Ovary (tissue), 3 donors: ENCODE measurements at regions not wholly inside any gene's neighbourhood (a gene's known extent, or its start where the extent isn't known, plus 50 kb on each side); places are given as distances from the start of the nearest gene placed in this dataset.

Source experiments
- EP300 ChIP-seq: sonication (generic); formaldehyde crosslinking; IDR thresholded peaks from one replicate; pipeline ENCODE4 v1.6.1; 2017; ENCODE audit warnings: antibody characterized with exemption
- POLR2A ChIP-seq: fragments of 450-650 bp; IDR thresholded peaks from one replicate; pipeline ENCODE4 v1.6.1; 2017; ENCODE audit warnings: antibody characterized with exemption, mild to moderate bottlenecking, moderate library complexity
- TF ChIP-seq, protein P1 (sequence below), 3 donors: fragments of 450-650 bp in 2 of 3; fragments of 200-600 bp in 1 of 3; IDR thresholded peaks; one replicate each; pipeline versions ENCODE4 v1.5.1 to v1.8.0; 2016 to 2022; ENCODE audit warnings: antibody characterized with exemption in 3 of 3, mild to moderate bottlenecking in 1 of 3
- donor health status: DM: no; HTN: no; CAD: no.

DNA sequence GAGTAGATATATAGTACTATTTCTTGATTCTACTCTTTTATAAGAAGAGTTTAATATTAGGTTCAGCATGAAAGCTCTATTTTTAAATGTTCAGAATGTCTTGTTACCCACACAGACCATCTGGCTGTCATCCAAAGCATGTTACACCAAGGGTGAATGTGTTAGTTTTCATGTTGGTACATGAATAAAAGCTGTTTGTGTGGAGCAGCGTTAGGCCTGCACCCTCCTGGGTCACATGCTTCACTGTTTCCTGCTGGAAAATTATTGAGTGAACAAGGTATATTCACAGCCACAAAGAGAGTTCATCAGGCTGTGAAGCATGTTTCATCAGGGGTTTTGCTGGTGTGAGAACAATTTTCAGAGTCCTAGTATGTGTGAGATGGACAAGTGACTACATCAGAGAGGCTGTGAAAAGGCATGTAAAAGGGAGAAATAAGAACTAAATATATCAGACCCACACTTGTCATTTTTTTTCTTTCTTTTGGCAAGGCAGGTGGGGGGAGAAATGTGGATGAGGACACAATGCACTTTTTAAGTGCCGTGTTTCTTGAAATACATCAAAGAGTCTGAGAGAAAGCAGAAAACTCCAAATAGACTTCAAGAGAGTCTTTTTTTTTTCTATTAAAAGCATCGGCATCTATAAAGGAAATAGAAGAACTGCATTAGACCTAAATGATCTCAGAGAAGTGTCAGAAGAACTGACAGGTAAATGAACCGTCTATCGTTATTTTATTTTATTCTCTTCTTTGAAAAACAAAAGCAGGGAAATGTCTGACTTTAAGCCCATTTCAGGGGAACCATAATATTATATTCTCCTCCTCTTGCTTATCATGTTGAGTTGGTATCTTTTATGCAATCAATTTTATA, 2429.7 kb downstream of the PCDH7 start:
- TF ChIP-seq, protein P1, sequence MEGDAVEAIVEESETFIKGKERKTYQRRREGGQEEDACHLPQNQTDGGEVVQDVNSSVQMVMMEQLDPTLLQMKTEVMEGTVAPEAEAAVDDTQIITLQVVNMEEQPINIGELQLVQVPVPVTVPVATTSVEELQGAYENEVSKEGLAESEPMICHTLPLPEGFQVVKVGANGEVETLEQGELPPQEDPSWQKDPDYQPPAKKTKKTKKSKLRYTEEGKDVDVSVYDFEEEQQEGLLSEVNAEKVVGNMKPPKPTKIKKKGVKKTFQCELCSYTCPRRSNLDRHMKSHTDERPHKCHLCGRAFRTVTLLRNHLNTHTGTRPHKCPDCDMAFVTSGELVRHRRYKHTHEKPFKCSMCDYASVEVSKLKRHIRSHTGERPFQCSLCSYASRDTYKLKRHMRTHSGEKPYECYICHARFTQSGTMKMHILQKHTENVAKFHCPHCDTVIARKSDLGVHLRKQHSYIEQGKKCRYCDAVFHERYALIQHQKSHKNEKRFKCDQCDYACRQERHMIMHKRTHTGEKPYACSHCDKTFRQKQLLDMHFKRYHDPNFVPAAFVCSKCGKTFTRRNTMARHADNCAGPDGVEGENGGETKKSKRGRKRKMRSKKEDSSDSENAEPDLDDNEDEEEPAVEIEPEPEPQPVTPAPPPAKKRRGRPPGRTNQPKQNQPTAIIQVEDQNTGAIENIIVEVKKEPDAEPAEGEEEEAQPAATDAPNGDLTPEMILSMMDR (IDR thresholded peaks at IDR 0.05): no peak
- TF ChIP-seq EP300 (no peak), POLR2A (no peak)
